ENCODE measurements at regions not wholly inside any gene's neighbourhood (a gene's known extent, or its start where the extent isn't known, plus 50 kb on each side); places are given as distances from the start of the nearest gene placed in this dataset.
A peak's percentile ranks its signal among the peaks of the same experiment; 100 is the strongest.

GRCh38 chr13:68927387-68928026, 1180.1 kb upstream of the ATXN8OS start (continued):
- TF ChIP-seq POLR2A (IDR thresholded peaks at IDR 0.05; ENCODE audit: control extremely low read depth in 1 of 2, low read depth in 2 of 2, low read length in 2 of 2) (no peak), SUZ12 (IDR thresholded peaks at IDR 0.05; ENCODE audit: low read length) (no peak), KDM1A (IDR thresholded peaks at IDR 0.05; ENCODE audit: borderline replicate concordance, low read length) (no peak), RXRA (IDR thresholded peaks at IDR 0.05; ENCODE audit: insufficient read depth, low read depth, low read length) (no peak), TEAD4 (IDR thresholded peaks at IDR 0.05; ENCODE audit: low read depth, low read length) (0 out of 2 replicates have a peak, but pooled peaks have one; percentile 47), JUND (IDR thresholded peaks at IDR 0.05; ENCODE audit: low read length) (no peak), SRF (IDR thresholded peaks at IDR 0.05; ENCODE audit: low read depth, low read length) (no peak), CBX8 (IDR thresholded peaks at IDR 0.05; ENCODE audit: borderline replicate concordance, low read depth, low read length) (no peak), CEBPB (IDR thresholded peaks at IDR 0.05; ENCODE audit: low read depth, low read length) (no peak), BRCA1 (IDR thresholded peaks at IDR 0.05; ENCODE audit: low read depth, low read length) (no peak), ZNF274 (IDR thresholded peaks at IDR 0.05; ENCODE audit: borderline replicate concordance, extremely low read depth, low read length) (no peak), EGR1 (IDR thresholded peaks at IDR 0.05; ENCODE audit: borderline replicate concordance, low read depth, low read length) (no peak), CTCF (IDR thresholded peaks at IDR 0.05; ENCODE audit: control extremely low read depth in 1 of 3, insufficient read depth in 1 of 3, low read depth in 1 of 3, low read length in 3 of 3) (peak; percentile 45 to 87 (median 82)), EP300 (IDR thresholded peaks at IDR 0.05; ENCODE audit: borderline replicate concordance in 1 of 2, low read depth in 2 of 2, low read length in 2 of 2) (no peak), SIN3A (conservative IDR thresholded peaks at IDR 0.05 in 1 of 2, IDR thresholded peaks at IDR 0.05 in 1 of 2; ENCODE audit: low read depth in 1 of 2, low read length in 2 of 2) (no peak), ASH2L (IDR thresholded peaks at IDR 0.05; ENCODE audit: low read length) (no peak), MAFK (IDR thresholded peaks at IDR 0.05; ENCODE audit: low read depth, low read length) (no peak), SP1 (IDR thresholded peaks at IDR 0.05; ENCODE audit: low read depth, low read length) (no peak), RAD21 (IDR thresholded peaks at IDR 0.05 in 1 of 2, conservative IDR thresholded peaks at IDR 0.05 in 1 of 2; ENCODE audit: low read depth in 2 of 2, low read length in 2 of 2) (peak; percentile 99)

Data from H1 (cell line).